Non-pigmented ciliary epithelial cell (primary cell): ENCODE measurements at regions not wholly inside any gene's neighbourhood (a gene's known extent, or its start where the extent isn't known, plus 50 kb on each side); places are given as distances from the start of the nearest gene placed in this dataset.

Experiments
- DNase-seq: peaks from one replicate; pipeline ENCODE4 v3.0.0-alpha.2; 2010; ENCODE audit warnings: low read depth

DNA sequence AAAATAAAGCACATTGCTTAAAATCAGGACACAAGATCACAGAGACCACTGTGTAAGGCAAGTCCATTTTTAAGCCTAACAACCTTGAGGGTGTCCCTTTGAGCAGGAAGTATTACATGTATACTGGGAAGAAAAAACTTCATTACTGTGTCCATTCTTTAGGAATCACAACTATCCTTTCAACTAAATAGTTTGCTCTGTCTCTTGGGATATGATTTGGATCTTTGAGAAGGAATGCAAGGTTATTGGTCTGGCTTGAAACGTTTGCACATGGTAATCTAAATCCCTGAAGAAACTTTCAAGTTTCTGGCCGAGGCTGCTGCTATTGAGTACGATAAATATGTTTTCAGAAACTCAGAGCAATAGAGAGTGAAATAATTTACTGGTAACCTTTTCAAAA lies 923.0 kb upstream of the SEMA6A start:
- no peak for DNase-seq

DNA sequence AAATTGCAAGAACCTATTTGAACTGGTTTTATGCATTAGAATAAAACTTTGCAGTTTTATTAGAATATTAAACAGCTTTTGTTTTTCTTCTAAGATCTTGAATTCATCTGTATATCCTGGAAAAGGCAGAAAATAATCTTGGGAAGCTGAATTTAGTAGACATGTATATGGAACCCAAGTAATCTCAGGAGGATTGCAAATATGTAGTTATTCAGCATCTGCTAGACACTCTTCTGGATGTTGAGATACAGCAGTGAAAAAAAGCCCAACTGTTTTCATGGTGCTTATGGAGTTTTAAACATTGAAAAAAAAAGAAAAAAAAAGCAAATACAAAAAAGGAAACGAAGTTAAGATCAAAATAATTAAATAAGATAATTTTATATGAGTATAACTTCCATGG lies 922.2 kb upstream of the SEMA6A start:
- no peak for DNase-seq

DNA sequence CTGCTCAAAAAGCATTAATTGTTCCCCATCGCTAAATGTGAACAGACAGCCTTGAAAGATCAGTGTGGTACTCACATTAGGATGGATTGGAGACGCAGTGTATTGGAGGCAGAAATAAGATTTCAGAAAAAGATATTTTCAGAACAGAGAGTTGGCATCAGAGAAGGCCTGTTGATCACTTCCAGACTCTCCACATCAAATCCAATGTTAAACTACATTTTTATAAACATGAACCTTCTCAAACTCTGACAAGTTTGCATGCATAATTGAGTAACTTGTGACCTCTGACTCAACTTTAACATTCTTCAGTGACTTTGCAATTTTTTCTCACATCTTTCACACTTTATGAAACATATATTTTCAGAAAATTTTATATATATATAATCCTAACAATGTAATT lies 919.6 kb upstream of the SEMA6A start:
- no peak for DNase-seq

DNA sequence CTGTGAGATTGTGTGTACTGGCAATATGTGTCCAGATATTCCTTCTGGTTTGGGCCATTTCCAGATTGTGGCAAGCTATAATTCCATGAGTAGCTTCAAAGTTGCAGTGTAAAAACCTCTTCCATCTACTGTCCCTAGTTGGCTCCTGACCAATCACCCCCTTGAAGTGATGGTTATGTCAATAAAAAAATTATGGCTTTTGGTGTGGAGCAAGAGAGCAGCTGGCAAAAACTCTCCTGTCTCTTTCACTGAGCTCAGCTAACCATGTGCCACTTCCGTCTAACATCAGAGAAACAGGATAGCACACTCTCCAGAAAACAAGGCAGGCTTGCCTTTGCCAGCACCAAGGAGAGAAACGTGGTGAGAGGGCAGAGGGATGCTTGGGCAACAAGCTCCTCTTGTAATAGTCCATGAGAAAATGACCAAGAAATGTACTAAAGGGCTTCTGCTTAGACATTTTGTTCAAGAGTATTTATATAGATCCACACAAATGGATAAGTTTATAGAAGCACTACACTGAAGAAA lies 914.4 kb upstream of the SEMA6A start:
- DNase-seq, result no peak

DNA sequence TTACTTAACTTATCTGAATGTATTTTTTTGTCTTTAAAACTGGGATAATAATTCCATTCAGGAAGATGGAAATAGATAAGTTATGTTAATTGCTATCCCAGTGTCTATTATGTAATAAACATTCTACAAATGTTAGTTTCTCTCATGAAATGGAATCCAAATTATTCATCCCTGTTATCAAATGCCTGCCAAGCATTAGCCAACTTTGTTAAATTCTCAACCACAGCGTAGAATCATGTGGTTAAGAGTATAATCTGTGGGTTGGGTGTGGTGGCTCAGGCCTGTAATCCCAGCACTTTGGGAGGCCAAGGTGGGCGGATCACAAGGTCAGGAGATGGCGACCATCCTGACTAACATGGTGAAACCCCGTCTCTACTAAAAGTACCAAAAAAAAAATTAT lies 912.9 kb upstream of the SEMA6A start:
- DNase-seq, result no peak

DNA sequence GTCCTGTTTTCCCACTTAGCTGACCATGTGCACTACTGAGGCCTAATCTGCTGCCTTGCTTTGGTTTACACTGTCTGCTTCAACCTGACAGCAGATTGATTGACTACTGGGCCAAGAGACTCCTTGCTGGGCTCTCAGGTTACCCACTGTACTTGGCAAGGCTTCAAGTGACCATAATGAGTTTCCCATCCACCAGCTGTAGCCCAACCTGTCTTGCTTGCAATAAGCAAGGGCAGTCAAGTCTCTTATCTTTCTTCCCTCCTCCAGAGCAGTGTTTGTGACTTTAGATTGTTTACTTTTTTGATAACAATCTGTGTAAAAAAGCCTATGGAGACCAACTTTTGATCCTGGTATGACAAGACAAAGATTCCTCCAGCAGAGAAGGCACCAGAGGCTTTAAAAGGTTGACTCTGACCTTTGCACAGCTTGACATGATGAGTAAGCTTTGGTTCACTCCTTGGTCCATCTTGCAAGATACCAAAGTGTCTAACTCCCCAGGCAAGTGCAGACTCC lies 912.3 kb upstream of the SEMA6A start:
- no peak for DNase-seq

DNA sequence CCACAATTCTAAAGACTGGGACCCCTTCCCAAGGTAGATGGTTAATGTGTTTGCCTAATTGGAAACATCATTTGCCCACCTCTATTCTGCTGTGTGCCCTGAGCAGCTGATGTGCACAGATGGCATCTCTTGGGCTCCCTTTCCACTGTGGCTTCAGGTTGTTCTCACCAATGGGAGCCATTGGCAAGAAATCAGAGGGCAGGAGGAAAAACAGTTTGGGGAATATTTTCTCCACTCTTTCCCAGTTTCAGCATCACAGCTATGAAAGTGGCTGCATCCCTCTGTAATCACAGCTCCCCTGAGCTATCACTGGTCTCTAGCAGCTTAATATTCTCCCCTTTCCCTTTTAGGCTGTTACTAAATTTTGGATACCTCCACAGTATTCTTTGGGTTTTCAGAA lies 911.6 kb upstream of the SEMA6A start:
- no peak for DNase-seq

DNA sequence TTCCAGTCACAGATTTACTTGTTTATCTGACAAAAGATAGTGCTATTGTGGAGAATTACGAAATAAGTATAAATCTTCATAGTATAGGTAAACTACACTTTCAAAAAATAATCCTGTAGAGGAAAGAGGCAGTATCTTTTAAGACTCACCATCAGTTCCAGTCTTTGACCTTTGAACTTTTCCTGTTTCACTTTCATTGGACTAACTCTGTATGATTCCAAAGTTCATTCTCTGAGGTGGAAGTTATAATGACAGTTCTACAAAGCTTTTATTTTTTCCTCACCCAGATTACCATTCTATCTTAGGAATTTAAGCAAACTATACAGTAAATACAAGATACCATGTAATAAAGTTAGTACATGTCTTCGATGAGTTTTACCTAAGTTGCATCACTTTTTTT lies 901.3 kb upstream of the SEMA6A start:
- DNase-seq, result no peak

DNA sequence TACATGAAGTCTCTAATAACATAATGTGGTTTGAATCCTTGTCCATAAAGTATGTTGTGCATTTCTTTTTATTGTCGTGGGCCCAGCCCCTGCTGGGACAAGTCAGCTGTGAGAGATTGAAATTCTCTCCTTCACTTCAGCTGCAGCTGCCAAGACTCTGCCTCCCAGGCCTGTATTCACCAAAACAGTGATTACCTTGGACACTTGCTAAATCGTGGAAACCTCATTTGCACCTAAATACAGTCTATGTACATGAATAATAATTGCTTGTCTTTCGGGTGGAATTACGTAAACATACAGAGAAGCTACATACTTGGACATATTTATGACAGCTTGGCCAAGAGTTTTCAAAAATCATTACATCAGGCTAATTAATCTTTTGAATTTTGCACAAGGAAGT lies 898.5 kb upstream of the SEMA6A start:
- DNase-seq, result no peak

DNA sequence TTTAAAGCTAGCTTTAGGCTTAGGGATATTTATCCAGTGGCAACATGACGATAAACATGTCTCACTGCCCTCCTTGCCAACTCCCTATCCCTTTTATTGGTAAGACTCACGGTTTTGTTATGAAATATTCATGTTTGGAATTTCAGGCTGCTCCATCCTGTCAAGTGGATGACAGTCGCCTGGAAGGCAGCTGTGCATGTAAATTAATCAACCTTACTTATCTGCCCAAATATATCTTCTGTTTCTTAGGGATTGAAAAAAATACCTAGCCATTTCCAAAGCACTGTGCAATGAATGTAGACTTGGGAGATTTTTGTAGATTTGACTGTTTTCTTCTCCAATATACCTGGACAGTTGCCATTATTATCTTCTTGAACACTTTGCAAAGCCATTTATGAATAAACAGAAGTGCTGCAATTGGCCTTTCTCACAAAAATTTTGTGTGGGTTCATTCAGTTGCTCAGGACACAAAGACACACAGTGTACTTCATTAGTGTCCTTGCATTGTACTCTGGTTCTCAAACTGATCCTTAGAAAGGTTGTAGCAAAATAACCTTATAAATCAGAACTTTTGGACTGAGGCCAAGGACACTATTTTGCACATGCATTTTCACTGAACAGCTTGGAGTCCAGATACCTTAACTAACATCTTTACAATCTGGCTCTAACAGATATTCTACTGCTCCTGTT lies 889.4 kb upstream of the SEMA6A start:
- DNase-seq, result no peak

DNA sequence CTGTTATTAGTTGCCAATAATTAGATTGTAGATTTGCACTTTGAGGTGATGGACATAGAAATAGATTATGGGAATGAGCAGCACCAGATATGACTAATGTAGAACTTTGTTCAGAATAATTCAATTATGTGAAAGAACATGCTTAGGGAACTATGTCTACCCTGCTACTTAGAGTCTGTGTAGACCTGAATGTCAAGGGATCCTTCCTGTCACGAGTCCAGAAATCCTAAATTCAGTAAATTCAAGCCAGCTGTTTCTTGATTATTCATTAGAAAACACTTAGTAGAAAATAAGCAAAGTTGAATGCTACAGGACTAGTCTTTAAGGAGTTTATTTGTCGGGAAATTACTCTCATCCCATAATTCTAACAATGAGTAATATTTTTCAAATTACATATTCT lies 887.3 kb upstream of the SEMA6A start:
- DNase-seq, result no peak

DNA sequence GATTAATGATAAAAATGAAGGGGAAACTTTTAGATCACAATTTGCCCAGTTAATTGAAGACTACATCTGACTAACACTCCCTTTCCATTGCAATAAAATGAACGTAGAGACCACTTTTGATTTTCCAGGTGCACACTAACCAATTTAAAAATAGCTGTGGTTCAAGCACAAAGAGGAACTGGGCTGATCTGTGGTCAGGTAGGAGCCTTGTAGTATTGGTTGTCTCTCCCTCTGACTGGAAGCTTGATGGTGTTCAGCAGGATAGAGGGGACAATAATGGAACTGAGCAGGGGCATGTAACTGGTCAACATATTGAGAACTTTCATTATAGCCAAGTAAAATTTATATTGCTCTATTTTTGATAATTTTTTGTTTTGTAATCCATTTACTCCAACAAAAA lies 886.8 kb upstream of the SEMA6A start:
- DNase-seq, result no peak

DNA sequence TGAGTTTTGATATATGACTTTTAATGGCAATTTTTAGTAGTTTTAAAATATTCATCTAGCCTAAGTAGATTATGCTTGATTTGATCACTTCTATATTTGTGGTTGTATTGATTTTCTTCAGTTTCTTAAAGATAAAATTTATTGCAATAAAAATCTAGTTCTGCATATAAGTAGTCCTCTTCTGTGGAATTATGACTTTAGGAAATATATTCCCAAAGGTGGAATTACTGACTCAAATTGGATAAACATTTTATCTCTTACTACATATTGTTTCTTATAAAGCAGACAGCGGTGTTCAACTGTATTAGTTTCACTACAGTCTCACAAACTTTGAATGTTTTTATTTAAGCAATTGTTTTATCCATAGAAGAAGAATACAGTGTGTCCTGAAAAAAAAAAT lies 883.0 kb upstream of the SEMA6A start:
- no peak for DNase-seq

DNA sequence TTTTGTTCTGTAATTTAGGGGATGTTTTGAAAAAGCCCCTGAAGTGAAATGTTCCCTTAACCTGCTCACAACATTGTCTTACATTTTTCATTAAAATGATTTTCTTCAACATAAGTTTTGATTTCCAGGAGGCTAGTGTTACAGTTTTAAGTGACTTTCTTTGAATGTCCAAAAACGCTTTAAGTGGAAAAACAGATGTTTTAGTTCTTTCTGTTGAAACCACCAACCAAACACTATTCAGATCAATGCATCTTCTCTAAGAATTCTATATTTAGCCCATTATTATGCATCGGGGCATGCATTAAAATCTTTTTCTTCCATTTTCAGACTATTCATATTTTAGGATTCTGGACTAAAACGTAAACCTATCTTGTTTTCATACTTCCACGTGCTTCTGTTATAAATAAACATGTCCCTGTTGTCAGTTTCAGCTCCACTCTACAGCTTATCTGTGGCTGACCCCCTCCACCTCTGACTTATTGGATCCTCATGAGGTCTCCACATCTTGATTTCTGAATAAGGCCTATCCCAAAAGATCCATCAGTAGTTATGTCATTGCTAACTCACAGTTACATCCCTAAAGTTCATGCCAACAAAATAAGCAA lies 882.3 kb upstream of the SEMA6A start:
- no peak for DNase-seq

DNA sequence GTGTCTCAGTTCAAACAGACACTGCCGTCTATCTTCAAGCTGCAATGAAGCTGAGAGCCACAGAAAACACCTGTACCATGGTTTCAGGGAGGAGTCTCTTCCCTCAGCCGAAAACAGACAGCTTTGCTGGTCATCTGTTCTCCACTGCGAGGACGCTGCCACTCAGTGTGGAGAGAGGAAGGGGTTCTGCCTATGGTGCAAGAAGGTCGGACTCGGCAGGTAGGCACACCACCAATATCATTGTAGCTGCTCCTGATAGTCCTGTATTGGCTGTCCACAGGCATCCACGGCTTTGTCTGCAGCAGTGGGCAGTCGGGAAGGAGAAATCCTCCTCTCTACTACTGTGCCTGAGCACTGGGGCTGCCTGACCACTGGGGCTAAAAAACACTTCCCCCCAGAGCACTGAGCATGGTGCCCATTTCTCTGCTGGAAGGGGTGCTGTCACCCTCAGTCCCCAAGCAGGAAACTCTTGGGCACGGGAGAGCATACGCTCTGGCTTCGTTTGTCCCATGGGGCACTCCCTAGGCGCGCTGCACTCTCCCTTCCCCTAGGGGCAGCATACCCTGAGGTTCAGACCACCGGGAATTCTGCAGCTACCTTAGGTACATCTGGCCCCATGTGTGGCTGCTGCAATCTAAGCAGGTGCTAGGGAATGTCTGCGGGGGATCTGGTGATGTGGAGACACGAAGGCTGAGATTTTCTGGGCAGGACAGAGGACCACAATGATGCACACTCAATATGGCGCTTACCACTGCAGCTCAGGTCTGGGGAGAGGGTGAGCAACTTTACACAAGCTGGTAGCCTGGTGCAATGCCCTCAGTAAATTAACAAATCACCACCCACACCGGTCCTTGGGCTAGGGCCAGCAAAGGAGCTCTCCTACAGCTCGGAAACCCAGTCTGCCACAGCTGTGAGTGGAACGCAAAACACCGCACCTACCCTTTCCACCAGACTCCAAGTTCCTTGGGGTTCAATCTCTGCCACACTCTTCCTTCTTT lies 880.9 kb upstream of the SEMA6A start:
- no peak for DNase-seq

DNA sequence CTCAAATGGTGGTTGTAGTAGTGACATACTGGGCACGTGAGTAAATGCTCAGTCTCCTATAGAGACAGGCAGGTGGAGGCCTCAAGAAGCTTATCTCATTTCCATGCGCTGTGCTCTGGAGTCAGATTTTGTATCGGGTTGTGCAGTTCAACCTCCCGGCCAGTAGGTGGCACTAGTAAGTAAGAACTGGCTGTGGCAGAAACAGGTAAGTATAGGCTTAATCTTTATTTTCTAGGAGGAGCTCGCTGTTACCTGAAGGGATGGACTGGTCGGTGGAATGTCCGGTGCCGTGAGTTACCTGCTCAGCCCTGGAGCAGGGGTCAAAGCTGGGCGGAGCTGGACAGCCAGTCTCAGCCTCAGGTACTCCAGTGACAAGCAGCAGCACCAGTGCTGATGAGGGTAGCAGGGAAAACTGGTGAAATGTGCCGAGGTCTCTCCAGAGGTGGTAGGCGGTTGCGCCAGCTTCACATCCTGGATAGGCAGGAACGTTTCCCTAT lies 880.1 kb upstream of the SEMA6A start:
- no peak for DNase-seq

DNA sequence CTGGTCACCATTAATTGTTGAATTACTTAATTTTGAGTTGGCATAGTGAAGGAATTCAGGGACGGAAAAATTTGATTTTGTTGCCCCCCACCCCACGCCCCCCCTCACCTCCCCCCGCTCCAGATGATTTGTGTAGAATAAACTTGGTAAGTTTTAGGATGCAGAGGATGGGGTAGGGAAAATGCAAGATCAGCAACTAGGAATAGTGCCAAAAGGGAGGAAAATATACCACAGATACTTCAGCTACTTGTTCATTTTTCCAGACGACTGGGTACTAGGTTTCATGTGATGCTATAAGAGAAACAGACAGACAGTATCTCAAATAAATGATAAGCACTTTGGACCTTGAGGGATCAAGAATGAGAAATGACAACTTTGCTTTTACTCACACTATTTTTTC lies 862.2 kb upstream of the SEMA6A start:
- no peak for DNase-seq

DNA sequence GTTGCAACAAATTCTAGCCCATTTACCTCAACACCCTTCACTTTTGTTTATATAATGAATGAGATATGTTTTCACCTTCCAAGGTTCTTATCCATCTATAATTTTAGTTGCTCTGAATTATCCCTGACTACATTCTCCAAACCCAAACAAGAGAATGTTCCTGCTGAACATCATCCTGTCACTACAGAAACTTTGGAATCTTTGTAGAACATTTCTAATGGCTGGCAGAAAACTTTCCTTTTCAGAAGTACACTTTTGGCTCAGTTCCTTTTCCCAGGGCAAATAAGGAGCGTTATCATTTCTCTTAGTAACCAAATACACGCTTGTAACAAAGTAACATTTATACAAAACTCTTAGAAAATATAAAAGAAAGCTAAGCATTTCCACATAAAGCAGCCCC lies 860.6 kb upstream of the SEMA6A start:
- no peak for DNase-seq

DNA sequence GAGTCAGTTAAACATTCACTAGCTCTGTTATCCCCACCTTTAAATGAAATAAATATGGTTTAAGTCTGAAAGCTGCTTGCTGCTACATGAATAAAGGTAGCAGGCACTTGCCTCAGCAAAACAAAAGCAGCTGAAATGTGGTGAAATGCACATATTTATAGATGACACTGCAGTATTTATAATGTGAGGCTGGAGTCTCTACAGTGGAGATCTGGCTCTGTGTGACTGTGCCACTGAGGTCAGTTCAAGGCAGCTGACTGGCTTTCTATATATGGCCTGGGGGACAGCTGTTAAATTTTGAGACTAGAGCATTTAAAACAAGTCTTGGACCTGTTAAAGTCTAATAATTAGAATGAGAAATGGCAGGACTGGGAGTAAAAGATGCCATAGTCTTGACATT lies 859.6 kb upstream of the SEMA6A start:
- DNase-seq, result no peak

DNA sequence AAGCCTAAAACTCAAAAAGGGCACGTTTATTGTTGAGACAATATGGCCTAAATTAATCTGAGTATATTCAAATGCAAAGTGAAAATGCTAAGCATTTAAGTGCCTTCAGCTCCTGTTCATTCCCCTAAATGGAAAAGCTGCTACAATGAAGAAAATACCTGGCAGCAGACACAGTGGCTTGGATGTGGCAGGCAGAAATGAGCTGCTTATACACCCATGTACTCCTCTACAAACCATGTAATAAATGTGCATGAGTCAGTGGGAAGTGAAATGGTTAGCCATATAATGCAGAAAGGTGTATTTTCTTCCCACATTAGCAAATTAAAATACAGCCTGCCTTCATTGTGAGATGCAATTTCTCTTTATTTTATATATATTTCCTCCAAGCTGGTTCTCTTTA lies 859.2 kb upstream of the SEMA6A start:
- no peak for DNase-seq

DNA sequence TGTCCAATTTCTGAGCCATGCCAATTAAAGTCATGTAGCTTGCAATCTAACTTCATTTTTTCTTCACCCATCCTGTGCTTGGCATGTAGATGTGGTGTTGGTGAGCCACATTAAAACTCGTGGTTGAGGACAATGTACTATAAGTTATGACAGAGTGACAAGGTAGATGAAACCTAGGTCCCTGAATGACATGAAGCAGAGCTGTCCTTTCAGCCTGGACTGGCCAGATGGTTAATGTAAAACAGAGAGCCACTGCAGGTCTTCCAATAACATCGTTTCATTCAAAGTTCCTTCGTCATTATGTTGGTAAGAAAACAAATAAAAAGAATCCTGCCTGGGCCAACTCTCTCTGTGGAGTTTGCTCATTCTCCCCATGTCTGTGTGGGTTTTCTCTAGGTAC lies 856.5 kb upstream of the SEMA6A start:
- DNase-seq, result no peak

DNA sequence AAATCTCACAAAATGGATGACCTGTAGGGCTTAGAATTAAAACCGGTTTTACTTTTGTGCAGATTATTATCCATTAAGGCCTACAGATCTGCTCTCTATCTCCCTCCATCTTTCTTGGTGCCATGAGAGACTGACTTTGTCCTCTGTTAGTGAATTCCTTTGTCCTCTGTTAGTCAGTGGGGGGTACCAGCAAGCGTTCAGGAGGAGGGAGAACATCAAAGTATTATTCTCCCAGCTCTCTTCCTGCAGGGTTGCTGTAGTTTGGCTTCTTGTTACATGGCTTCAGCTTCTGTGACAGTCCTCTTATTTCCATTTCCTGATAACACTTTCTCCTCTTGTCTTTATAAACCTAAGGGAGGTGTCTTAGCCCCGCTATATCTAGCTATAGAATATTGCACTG lies 850.5 kb upstream of the SEMA6A start:
- DNase-seq, result no peak
